ENCODE measurements at regions not wholly inside any gene's neighbourhood (a gene's known extent, or its start where the extent isn't known, plus 50 kb on each side); places are given as distances from the start of the nearest gene placed in this dataset.
A peak's percentile ranks its signal among the peaks of the same experiment; 100 is the strongest.

DNA sequence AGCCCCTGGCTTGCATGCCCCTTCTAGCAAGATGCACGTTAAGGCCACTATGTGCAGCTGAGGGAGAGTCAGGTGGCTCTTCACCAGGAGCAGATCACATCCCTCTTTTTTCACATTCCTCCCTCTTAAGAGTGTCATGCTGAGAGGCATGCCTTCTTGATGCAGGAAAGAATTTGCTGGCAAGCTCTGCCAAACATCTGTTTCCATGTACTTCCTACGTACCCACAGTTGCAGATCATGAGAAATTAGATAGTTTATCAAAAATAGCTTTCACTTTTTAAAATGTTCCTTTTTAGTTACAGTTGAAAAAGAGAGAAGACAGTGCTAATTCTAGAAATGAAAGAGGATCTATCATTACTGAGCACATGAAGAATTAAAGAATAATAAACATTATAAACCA is 79.7 kb upstream of the ZNF722 start:
- DNase-seq, result no peak
- H2BK15ac ChIP-seq (ENCODE audit: low read depth, poor library complexity, severe bottlenecking), result no peak overlapping the region
- no peak overlapping the region for H3K14ac ChIP-seq (ENCODE audit: low read length in 2 of 2)
- no peak overlapping the region for H3K4me2 ChIP-seq (ENCODE audit: low read length, poor library complexity, severe bottlenecking)
- no peak overlapping the region for H3K4me3 ChIP-seq (ENCODE audit: insufficient read depth in 1 of 2, low read depth in 1 of 2, low read length in 2 of 2)
- H3K23ac ChIP-seq (ENCODE audit: low read length in 2 of 2), result no peak overlapping the region
- no peak overlapping the region for H2BK12ac ChIP-seq (ENCODE audit: low read length in 2 of 2)
- H3K4me1 ChIP-seq (ENCODE audit: control insufficient read depth, insufficient read depth, low read depth, low read length), result no peaks in the 10 kb centered on the region
- no peak overlapping the region for H3K18ac ChIP-seq (ENCODE audit: low read depth in 1 of 2, low read length in 2 of 2)
- H3K27ac ChIP-seq (ENCODE audit: low read length, poor library complexity, severe bottlenecking), result no peak overlapping the region
- no peaks in the 10 kb centered on the region for H3K36me3 ChIP-seq (ENCODE audit: control insufficient read depth in 1 of 2, insufficient read depth in 2 of 2, low read depth in 1 of 2, low read length in 2 of 2)
- H2AFZ ChIP-seq (ENCODE audit: low read depth, low read length), result no peak overlapping the region
- H3K4ac ChIP-seq (ENCODE audit: low read depth in 1 of 2, low read length in 2 of 2), result no peak overlapping the region
- no peak overlapping the region for H3K9ac ChIP-seq (ENCODE audit: low read length)
- peaks cover 59% of the 10 kb centered on the region for H3K9me3 ChIP-seq (ENCODE audit: control insufficient read depth, low read length)
- H2AK5ac ChIP-seq (ENCODE audit: low read length, severe bottlenecking), result no peak overlapping the region
- H2BK120ac ChIP-seq (ENCODE audit: low read depth, low read length), result no peak overlapping the region
- no peaks in the 10 kb centered on the region for H3K79me1 ChIP-seq (replicated peaks; ENCODE audit: low read length, poor library complexity, severe bottlenecking)
- no peak overlapping the region for H4K8ac ChIP-seq (ENCODE audit: low read length)
- WGBS, result 0% methylated on average over 1 of the region's 2 CpGs
- no peaks in the 10 kb centered on the region for H3K27me3 ChIP-seq (ENCODE audit: control insufficient read depth in 1 of 2, insufficient read depth in 1 of 2, low read length in 2 of 2)
- no peak overlapping the region for H2BK5ac ChIP-seq (ENCODE audit: low read depth, low read length, poor library complexity, severe bottlenecking)
- H4K91ac ChIP-seq (ENCODE audit: low read length), result no peak overlapping the region

GRCh38 chr7:63925262-63925625 is 73.4 kb upstream of the ZNF722 start:
- H3K79me1 ChIP-seq (replicated peaks; ENCODE audit: low read length, poor library complexity, severe bottlenecking), result no peaks in the 10 kb centered on the region
- H3K23ac ChIP-seq (ENCODE audit: low read length in 2 of 2), result no peak overlapping the region
- H2BK15ac ChIP-seq (ENCODE audit: low read depth, poor library complexity, severe bottlenecking), result no peak overlapping the region
- H2BK120ac ChIP-seq (ENCODE audit: low read depth, low read length), result no peak overlapping the region
- no peak overlapping the region for H2AFZ ChIP-seq (ENCODE audit: low read depth, low read length)
- no peak overlapping the region for H3K14ac ChIP-seq (ENCODE audit: low read length in 2 of 2)
- H3K4me2 ChIP-seq (ENCODE audit: low read length, poor library complexity, severe bottlenecking), result no peak overlapping the region
- H3K4me1 ChIP-seq (ENCODE audit: control insufficient read depth, insufficient read depth, low read depth, low read length), result no peaks in the 10 kb centered on the region
- no peak for DNase-seq
- H3K4me3 ChIP-seq (ENCODE audit: insufficient read depth in 1 of 2, low read depth in 1 of 2, low read length in 2 of 2), result peak overlapping the region in 1 of 2 experiments; percentile 73
- no peak overlapping the region for H4K91ac ChIP-seq (ENCODE audit: low read length)
- H3K36me3 ChIP-seq (ENCODE audit: control insufficient read depth in 1 of 2, insufficient read depth in 2 of 2, low read depth in 1 of 2, low read length in 2 of 2), result peaks cover 0 to 3% of the 10 kb centered on the region in 2 experiments
- no peak overlapping the region for H2BK5ac ChIP-seq (ENCODE audit: low read depth, low read length, poor library complexity, severe bottlenecking)
- WGBS, result 78% methylated on average over 10 of the region's 12 CpGs
- H4K8ac ChIP-seq (ENCODE audit: low read length), result no peak overlapping the region
- H3K27ac ChIP-seq (ENCODE audit: low read length, poor library complexity, severe bottlenecking), result no peak overlapping the region
- no peak overlapping the region for H3K18ac ChIP-seq (ENCODE audit: low read depth in 1 of 2, low read length in 2 of 2)
- H2AK5ac ChIP-seq (ENCODE audit: low read length, severe bottlenecking), result no peak overlapping the region
- H3K4ac ChIP-seq (ENCODE audit: low read depth in 1 of 2, low read length in 2 of 2), result no peak overlapping the region
- no peaks in the 10 kb centered on the region for H3K27me3 ChIP-seq (ENCODE audit: control insufficient read depth in 1 of 2, insufficient read depth in 1 of 2, low read length in 2 of 2)
- H3K9ac ChIP-seq (ENCODE audit: low read length), result peak overlapping the region; percentile 81
- no peak overlapping the region for H2BK12ac ChIP-seq (ENCODE audit: low read length in 2 of 2)
- H3K9me3 ChIP-seq (ENCODE audit: control insufficient read depth, low read length), result peaks cover 55% of the 10 kb centered on the region

- H3K27ac ChIP-seq (ENCODE audit: low read length, poor library complexity, severe bottlenecking), result no peak overlapping the region
- peak overlapping the region; percentile 81 for H3K9ac ChIP-seq (ENCODE audit: low read length)
- no peak for DNase-seq
- H3K79me1 ChIP-seq (replicated peaks; ENCODE audit: low read length, poor library complexity, severe bottlenecking), result no peaks in the 10 kb centered on the region
- H2BK5ac ChIP-seq (ENCODE audit: low read depth, low read length, poor library complexity, severe bottlenecking), result no peak overlapping the region
- no peak overlapping the region for H2BK120ac ChIP-seq (ENCODE audit: low read depth, low read length)
- peaks cover 58% of the 10 kb centered on the region for H3K9me3 ChIP-seq (ENCODE audit: control insufficient read depth, low read length)
- H4K8ac ChIP-seq (ENCODE audit: low read length), result no peak overlapping the region
- peak overlapping the region in 1 of 2 experiments; percentile 73 for H3K4me3 ChIP-seq (ENCODE audit: insufficient read depth in 1 of 2, low read depth in 1 of 2, low read length in 2 of 2)
- no peak overlapping the region for H4K91ac ChIP-seq (ENCODE audit: low read length)
- H3K27me3 ChIP-seq (ENCODE audit: control insufficient read depth in 1 of 2, insufficient read depth in 1 of 2, low read length in 2 of 2), result no peaks in the 10 kb centered on the region
- no peak overlapping the region for H3K4ac ChIP-seq (ENCODE audit: low read depth in 1 of 2, low read length in 2 of 2)
- no peak overlapping the region for H3K18ac ChIP-seq (ENCODE audit: low read depth in 1 of 2, low read length in 2 of 2)
- H3K36me3 ChIP-seq (ENCODE audit: control insufficient read depth in 1 of 2, insufficient read depth in 2 of 2, low read depth in 1 of 2, low read length in 2 of 2), result peaks cover 0 to 3% of the 10 kb centered on the region in 2 experiments
- no peak overlapping the region for H2AFZ ChIP-seq (ENCODE audit: low read depth, low read length)
- no peak overlapping the region for H2BK12ac ChIP-seq (ENCODE audit: low read length in 2 of 2)
- H2BK15ac ChIP-seq (ENCODE audit: low read depth, poor library complexity, severe bottlenecking), result no peak overlapping the region
- H3K14ac ChIP-seq (ENCODE audit: low read length in 2 of 2), result no peak overlapping the region
- H3K4me1 ChIP-seq (ENCODE audit: control insufficient read depth, insufficient read depth, low read depth, low read length), result no peaks in the 10 kb centered on the region
- H2AK5ac ChIP-seq (ENCODE audit: low read length, severe bottlenecking), result no peak overlapping the region
- WGBS, result 88% methylated on average over 47 of the region's 47 CpGs
- no peak overlapping the region for H3K4me2 ChIP-seq (ENCODE audit: low read length, poor library complexity, severe bottlenecking)
- no peak overlapping the region for H3K23ac ChIP-seq (ENCODE audit: low read length in 2 of 2)
Measured at GRCh38 chr7:63925626-63926460, 72.8 kb upstream of the ZNF722 start.

- H4K8ac ChIP-seq (ENCODE audit: low read length), result no peak overlapping the region
Measured at GRCh38 chr7:63927261-63927660, 71.4 kb upstream of the ZNF722 start.

More at GRCh38 chr7:63927261-63927660, 71.4 kb upstream of the ZNF722 start:
- H3K4me2 ChIP-seq (ENCODE audit: low read length, poor library complexity, severe bottlenecking), result no peak overlapping the region
- H2AFZ ChIP-seq (ENCODE audit: low read depth, low read length), result no peak overlapping the region
- peak overlapping the region in 1 of 2 experiments; percentile 73 for H3K4me3 ChIP-seq (ENCODE audit: insufficient read depth in 1 of 2, low read depth in 1 of 2, low read length in 2 of 2)
- no peak for DNase-seq
- 71% methylated on average over 5 of the region's 5 CpGs for WGBS
- peaks cover 1% of the 10 kb centered on the region for H3K4me1 ChIP-seq (ENCODE audit: control insufficient read depth, insufficient read depth, low read depth, low read length)
- H3K79me1 ChIP-seq (replicated peaks; ENCODE audit: low read length, poor library complexity, severe bottlenecking), result no peaks in the 10 kb centered on the region
- H4K91ac ChIP-seq (ENCODE audit: low read length), result no peak overlapping the region
- H3K27ac ChIP-seq (ENCODE audit: low read length, poor library complexity, severe bottlenecking), result no peak overlapping the region
- no peak overlapping the region for H3K4ac ChIP-seq (ENCODE audit: low read depth in 1 of 2, low read length in 2 of 2)
- H3K18ac ChIP-seq (ENCODE audit: low read depth in 1 of 2, low read length in 2 of 2), result no peak overlapping the region
- H3K9me3 ChIP-seq (ENCODE audit: control insufficient read depth, low read length), result peaks cover 47% of the 10 kb centered on the region
- no peak overlapping the region for H3K14ac ChIP-seq (ENCODE audit: low read length in 2 of 2)
- no peak overlapping the region for H2BK120ac ChIP-seq (ENCODE audit: low read depth, low read length)
- no peak overlapping the region for H2BK5ac ChIP-seq (ENCODE audit: low read depth, low read length, poor library complexity, severe bottlenecking)
- no peaks in the 10 kb centered on the region for H3K27me3 ChIP-seq (ENCODE audit: control insufficient read depth in 1 of 2, insufficient read depth in 1 of 2, low read length in 2 of 2)
- H2BK12ac ChIP-seq (ENCODE audit: low read length in 2 of 2), result no peak overlapping the region
- no peak overlapping the region for H3K23ac ChIP-seq (ENCODE audit: low read length in 2 of 2)
- H3K9ac ChIP-seq (ENCODE audit: low read length), result peak overlapping the region; percentile 81
- peaks cover 0 to 6% of the 10 kb centered on the region in 2 experiments for H3K36me3 ChIP-seq (ENCODE audit: control insufficient read depth in 1 of 2, insufficient read depth in 2 of 2, low read depth in 1 of 2, low read length in 2 of 2)
- no peak overlapping the region for H2AK5ac ChIP-seq (ENCODE audit: low read length, severe bottlenecking)
- H2BK15ac ChIP-seq (ENCODE audit: low read depth, poor library complexity, severe bottlenecking), result no peak overlapping the region

Measured in mesenchymal stem cell (in vitro differentiated cells and primary cell).